ENCODE measurements at regions not wholly inside any gene's neighbourhood (a gene's known extent, or its start where the extent isn't known, plus 50 kb on each side); places are given as distances from the start of the nearest gene placed in this dataset.

DNA sequence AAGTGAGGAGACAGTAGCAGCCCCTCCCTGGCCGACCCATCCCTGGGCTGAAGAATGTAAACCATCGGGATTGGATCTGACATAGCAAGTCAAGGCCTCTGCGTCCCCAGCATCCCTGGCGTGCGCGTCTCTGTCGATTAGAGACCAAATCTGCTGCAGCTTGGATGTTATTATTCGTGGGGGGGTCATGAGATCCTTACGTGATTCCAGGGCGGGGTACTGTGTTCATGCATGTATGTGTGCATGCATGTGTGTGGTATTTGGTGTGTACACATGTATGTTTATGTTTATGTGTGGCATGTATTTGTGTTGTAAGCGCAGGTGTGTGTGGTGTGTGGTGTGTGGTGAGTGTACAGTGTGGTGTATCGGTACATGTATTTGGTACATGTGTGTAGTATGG is 741.8 kb upstream of the SALL3 start:
- ChIA-PET CTCF (no interaction called here), POLR2A (no interaction called here)
- Histone ChIP-seq H3K27me3 (replicated peaks in 1 of 2; ENCODE audit: control insufficient read depth in 2 of 2, extremely low read depth in 1 of 2, insufficient read depth in 2 of 2, low read length in 1 of 2) (peaks cover 0 to 2% of the 10 kb centered on the region in 2 experiments), H3K4me3 (ENCODE audit: control insufficient read depth in 1 of 2, extremely low read depth in 1 of 2, low read length in 1 of 2) (no peak overlapping the region), H3K4me1 (ENCODE audit: control insufficient read depth in 1 of 2, extremely low read depth in 1 of 2, insufficient read depth in 2 of 2, low read length in 2 of 2) (no peaks in the 10 kb centered on the region), H3K9me3 (no peaks in the 10 kb centered on the region), H3K36me3 (ENCODE audit: control insufficient read depth in 2 of 2, extremely low read depth in 1 of 2, insufficient read depth in 1 of 2, low read length in 1 of 2) (no peaks in the 10 kb centered on the region), H3K27ac (ENCODE audit: low read length) (no peak overlapping the region)
- Mint-ChIP-seq H3K4me1 (no peaks in the 10 kb centered on the region), H3K27me3 (peaks cover 0 to 1% of the 10 kb centered on the region in 2 donors), H3K27ac (no peak overlapping the region), H3K9me3 (peaks cover 0 to 6% (median 4%) of the 10 kb centered on the region in 3 donors), H3K36me3 (no peaks in the 10 kb centered on the region), H3K4me3 (no peak overlapping the region)
- ATAC-seq (replicated peaks in 1 of 4) (no peak), DNase-seq (no peak)
- WGBS (ENCODE audit: insufficient coverage) = 97% methylated on average over 8 of the region's 12 CpGs

DNA sequence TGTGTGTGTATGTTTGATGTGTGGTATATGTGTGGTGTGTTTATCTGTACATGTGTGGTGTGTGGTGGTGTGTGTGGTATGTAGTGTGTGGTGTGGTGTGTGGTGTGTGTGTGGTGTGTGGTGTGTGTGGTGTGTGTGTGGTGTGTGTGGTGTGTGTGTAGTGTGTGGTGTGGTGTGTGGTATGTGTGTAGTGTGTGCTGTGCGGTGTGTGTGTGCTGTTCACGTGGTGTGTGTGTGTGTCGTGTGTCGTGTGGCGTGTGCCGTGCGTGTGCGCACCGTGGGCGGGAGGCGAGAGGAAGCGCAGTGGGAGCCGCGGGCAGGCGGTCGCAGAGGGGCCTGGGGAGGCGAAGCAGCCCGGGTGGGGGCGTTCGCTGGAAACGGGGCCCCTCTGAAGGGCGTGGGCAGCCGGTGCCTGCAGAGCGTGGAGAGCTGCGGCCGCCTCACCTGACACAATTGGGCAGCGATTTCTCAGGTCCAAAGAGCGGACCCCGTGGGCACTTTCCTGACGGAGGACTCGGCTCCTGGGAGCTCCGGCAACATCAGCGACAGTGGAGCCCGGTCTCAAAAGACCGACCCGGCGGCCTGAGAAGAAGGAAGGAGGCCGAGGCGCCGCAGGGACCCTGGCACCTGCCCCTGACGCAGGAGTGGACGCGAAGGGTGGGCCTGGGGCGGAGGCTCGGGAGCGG is 741.1 kb upstream of the SALL3 start:
- ChIA-PET CTCF (no interaction called here), POLR2A (interaction anchor here in 1 of 2 donors (0.6 kb wide), 1 partner anchor 354 kb away, joined by 3 read pairs; no protein-coding TSS in a partner anchor)
- H3K9me3 Mint-ChIP-seq = peaks cover 0 to 6% (median 4%) of the 10 kb centered on the region in 3 donors
- Histone ChIP-seq H3K9me3 (no peaks in the 10 kb centered on the region), H3K4me3 (ENCODE audit: control insufficient read depth in 1 of 2, extremely low read depth in 1 of 2, low read length in 1 of 2) (no peak overlapping the region), H3K36me3 (ENCODE audit: control insufficient read depth in 2 of 2, extremely low read depth in 1 of 2, insufficient read depth in 1 of 2, low read length in 1 of 2) (no peaks in the 10 kb centered on the region), H3K27me3 (replicated peaks in 1 of 2; ENCODE audit: control insufficient read depth in 2 of 2, extremely low read depth in 1 of 2, insufficient read depth in 2 of 2, low read length in 1 of 2) (no peaks in the 10 kb centered on the region), H3K4me1 (ENCODE audit: control insufficient read depth in 1 of 2, extremely low read depth in 1 of 2, insufficient read depth in 2 of 2, low read length in 2 of 2) (no peaks in the 10 kb centered on the region), H3K27ac (ENCODE audit: low read length) (no peak overlapping the region)
- H3K36me3 Mint-ChIP-seq = no peaks in the 10 kb centered on the region
- ATAC-seq (replicated peaks in 1 of 4) = no peak
- no peaks in the 10 kb centered on the region for H3K27me3 Mint-ChIP-seq
- no peak for DNase-seq
- H3K4me1 Mint-ChIP-seq = no peaks in the 10 kb centered on the region
- H3K4me3 Mint-ChIP-seq = no peak overlapping the region
- WGBS (ENCODE audit: insufficient coverage) = 94% methylated on average over 37 of the region's 46 CpGs
- no peak overlapping the region for H3K27ac Mint-ChIP-seq

DNA sequence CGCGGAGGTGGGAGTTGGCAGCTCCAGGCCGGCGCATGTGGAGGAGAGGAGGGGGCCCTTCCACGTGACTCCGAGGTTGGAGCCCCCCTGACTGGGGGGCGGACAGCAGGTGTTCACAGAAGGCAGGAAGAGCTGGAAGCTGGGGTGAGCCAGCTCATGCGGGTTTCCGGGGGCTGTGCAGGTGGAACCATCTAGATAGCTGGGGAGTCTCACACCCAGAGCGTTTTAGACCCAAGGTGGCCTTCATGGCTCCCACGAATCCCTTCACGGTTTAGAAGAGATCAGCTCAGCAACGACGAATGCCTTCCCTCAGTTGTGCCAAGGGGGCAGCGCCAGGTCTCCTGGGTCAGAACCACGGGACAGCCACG is 740.5 kb upstream of the SALL3 start:
- no peaks in the 10 kb centered on the region for H3K4me1 ChIP-seq (ENCODE audit: control insufficient read depth in 1 of 2, extremely low read depth in 1 of 2, insufficient read depth in 2 of 2, low read length in 2 of 2)
- no peak for ATAC-seq (replicated peaks in 1 of 4)
- no peaks in the 10 kb centered on the region for H3K36me3 ChIP-seq (ENCODE audit: control insufficient read depth in 2 of 2, extremely low read depth in 1 of 2, insufficient read depth in 1 of 2, low read length in 1 of 2)
- H3K4me1 Mint-ChIP-seq = no peaks in the 10 kb centered on the region
- H3K27ac Mint-ChIP-seq = no peak overlapping the region
- 96% methylated on average over 10 of the region's 17 CpGs for WGBS (ENCODE audit: insufficient coverage)
- ChIA-PET CTCF (no interaction called here), POLR2A (interaction anchor here in 1 of 2 donors (0.6 kb wide), 1 partner anchor 353 kb away, joined by 3 read pairs; no protein-coding TSS in a partner anchor)
- H3K9me3 Mint-ChIP-seq = peaks cover 0 to 6% (median 4%) of the 10 kb centered on the region in 3 donors
- DNase-seq = no peak
- H3K4me3 ChIP-seq (ENCODE audit: control insufficient read depth in 1 of 2, extremely low read depth in 1 of 2, low read length in 1 of 2) = no peak overlapping the region
- H3K36me3 Mint-ChIP-seq = no peaks in the 10 kb centered on the region
- H3K27me3 Mint-ChIP-seq = no peaks in the 10 kb centered on the region
- no peak overlapping the region for H3K4me3 Mint-ChIP-seq
- no peaks in the 10 kb centered on the region for H3K27me3 ChIP-seq (replicated peaks in 1 of 2; ENCODE audit: control insufficient read depth in 2 of 2, extremely low read depth in 1 of 2, insufficient read depth in 2 of 2, low read length in 1 of 2)
- no peaks in the 10 kb centered on the region for H3K9me3 ChIP-seq
- H3K27ac ChIP-seq (ENCODE audit: low read length) = no peak overlapping the region

DNA sequence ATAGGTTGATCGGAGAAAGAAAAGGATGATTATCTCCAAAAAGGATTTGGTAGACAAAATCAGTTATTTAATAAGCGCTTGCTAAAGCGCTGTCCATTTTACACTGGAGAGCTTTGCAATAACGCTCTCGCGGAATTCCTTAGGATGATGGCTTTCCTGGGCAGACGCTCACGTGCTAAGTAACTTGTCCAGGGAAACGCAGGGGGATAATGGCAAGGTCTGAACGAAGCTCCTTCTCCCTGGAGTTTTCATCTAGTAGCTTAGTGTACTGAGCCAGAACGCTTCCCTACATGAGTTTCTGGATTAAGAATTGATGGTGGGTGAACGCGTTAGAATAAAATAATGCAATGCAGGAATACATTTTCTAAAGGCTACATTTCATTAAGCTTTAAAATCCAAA is 739.5 kb upstream of the SALL3 start:
- Mint-ChIP-seq H3K27ac (no peak overlapping the region), H3K9me3 (peaks cover 0 to 6% (median 4%) of the 10 kb centered on the region in 3 donors), H3K4me3 (no peak overlapping the region), H3K36me3 (no peaks in the 10 kb centered on the region), H3K4me1 (no peaks in the 10 kb centered on the region), H3K27me3 (no peaks in the 10 kb centered on the region)
- Histone ChIP-seq H3K27me3 (replicated peaks in 1 of 2; ENCODE audit: control insufficient read depth in 2 of 2, extremely low read depth in 1 of 2, insufficient read depth in 2 of 2, low read length in 1 of 2) (no peaks in the 10 kb centered on the region), H3K9me3 (no peaks in the 10 kb centered on the region), H3K4me1 (ENCODE audit: control insufficient read depth in 1 of 2, extremely low read depth in 1 of 2, insufficient read depth in 2 of 2, low read length in 2 of 2) (no peaks in the 10 kb centered on the region), H3K27ac (ENCODE audit: low read length) (no peak overlapping the region), H3K36me3 (ENCODE audit: control insufficient read depth in 2 of 2, extremely low read depth in 1 of 2, insufficient read depth in 1 of 2, low read length in 1 of 2) (no peaks in the 10 kb centered on the region), H3K4me3 (ENCODE audit: control insufficient read depth in 1 of 2, extremely low read depth in 1 of 2, low read length in 1 of 2) (no peak overlapping the region)
- DNase-seq = no peak
- CTCF ChIA-PET = no interaction called here
- no peak for ATAC-seq (replicated peaks in 1 of 4)
- 95% methylated on average over 9 of the region's 13 CpGs for WGBS (ENCODE audit: insufficient coverage)
- POLR2A ChIA-PET = no interaction called here

DNA sequence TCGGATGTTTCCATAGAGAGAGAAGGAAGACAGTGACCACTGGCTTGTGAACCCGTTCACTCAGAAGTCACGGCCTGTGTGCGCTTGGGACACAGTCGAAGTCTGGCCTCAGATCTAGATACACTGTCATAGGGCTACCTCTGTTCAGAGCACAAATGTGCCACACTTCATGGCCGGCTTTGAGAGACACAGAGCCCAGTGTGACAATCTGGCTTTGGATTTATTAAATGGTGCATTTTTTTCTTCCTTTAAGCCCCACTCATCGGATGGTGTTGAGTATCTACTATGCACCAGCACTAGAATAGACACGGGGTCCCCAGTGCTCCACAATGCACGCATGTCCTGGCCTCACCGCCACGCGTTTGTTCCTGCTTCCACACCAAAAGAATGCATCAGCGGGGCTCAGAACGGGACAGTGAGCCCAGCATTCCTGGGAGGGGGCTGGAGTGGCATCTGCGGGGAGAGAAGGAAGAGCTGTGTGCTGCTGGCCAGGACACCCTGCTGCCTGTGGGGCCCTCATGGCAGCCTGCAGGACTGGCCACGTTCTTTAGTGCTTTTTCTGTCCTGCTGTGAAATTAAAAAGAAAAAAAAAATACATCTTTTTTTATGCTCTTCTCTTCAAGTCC is 738.9 kb upstream of the SALL3 start:
- no peak for ATAC-seq (replicated peaks in 1 of 4)
- Histone ChIP-seq H3K4me3 (ENCODE audit: control insufficient read depth in 1 of 2, extremely low read depth in 1 of 2, low read length in 1 of 2) (no peak overlapping the region), H3K36me3 (ENCODE audit: control insufficient read depth in 2 of 2, extremely low read depth in 1 of 2, insufficient read depth in 1 of 2, low read length in 1 of 2) (no peaks in the 10 kb centered on the region), H3K4me1 (ENCODE audit: control insufficient read depth in 1 of 2, extremely low read depth in 1 of 2, insufficient read depth in 2 of 2, low read length in 2 of 2) (no peaks in the 10 kb centered on the region), H3K9me3 (no peaks in the 10 kb centered on the region), H3K27me3 (replicated peaks in 1 of 2; ENCODE audit: control insufficient read depth in 2 of 2, extremely low read depth in 1 of 2, insufficient read depth in 2 of 2, low read length in 1 of 2) (no peaks in the 10 kb centered on the region), H3K27ac (ENCODE audit: low read length) (no peak overlapping the region)
- no peak overlapping the region for H3K27ac Mint-ChIP-seq
- POLR2A ChIA-PET = no interaction called here
- CTCF ChIA-PET = no interaction called here
- H3K4me1 Mint-ChIP-seq = no peaks in the 10 kb centered on the region
- 84% methylated on average over 12 of the region's 16 CpGs for WGBS (ENCODE audit: insufficient coverage)
- H3K36me3 Mint-ChIP-seq = no peaks in the 10 kb centered on the region
- peaks cover 0 to 6% (median 4%) of the 10 kb centered on the region in 3 donors for H3K9me3 Mint-ChIP-seq
- no peaks in the 10 kb centered on the region for H3K27me3 Mint-ChIP-seq
- DNase-seq = no peak
- H3K4me3 Mint-ChIP-seq = no peak overlapping the region

DNA sequence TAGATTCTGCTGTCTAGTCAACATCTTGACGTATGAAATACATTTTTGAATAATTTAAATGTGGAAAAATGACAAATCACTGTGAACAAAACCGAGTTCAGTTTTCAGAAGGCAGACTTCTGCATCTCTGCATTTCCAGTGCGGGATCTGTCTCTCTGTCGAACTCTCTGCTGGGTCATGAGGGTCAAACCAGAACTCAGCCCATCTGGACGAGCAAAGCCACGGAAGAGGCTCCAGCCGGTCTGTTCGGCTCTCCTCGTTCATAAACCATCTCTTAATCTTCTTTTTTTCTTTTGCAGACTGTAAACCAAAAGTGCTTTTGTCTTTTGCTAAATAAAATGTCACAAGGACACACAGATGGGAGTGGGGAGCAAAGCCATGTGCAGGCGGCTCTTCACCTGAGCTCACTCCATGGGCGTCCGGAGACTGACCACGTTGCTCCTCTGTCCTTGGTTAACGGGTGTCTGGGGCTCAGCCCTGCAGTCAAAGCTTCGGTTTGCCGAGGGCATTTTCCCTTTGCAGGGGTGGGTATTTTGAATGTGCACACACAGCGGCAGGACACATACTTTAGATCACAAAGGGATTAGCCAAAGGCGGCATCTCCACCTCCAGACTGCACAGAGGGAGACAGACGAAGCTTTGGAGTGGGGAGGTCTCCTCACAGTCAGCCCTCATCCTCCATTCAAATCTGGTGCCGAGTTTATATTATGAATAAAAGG is 737.9 kb upstream of the SALL3 start:
- ChIA-PET CTCF (no interaction called here), POLR2A (no interaction called here)
- Histone ChIP-seq H3K4me1 (ENCODE audit: control insufficient read depth in 1 of 2, extremely low read depth in 1 of 2, insufficient read depth in 2 of 2, low read length in 2 of 2) (no peaks in the 10 kb centered on the region), H3K9me3 (no peaks in the 10 kb centered on the region), H3K27ac (ENCODE audit: low read length) (no peak overlapping the region), H3K4me3 (ENCODE audit: control insufficient read depth in 1 of 2, extremely low read depth in 1 of 2, low read length in 1 of 2) (no peak overlapping the region), H3K36me3 (ENCODE audit: control insufficient read depth in 2 of 2, extremely low read depth in 1 of 2, insufficient read depth in 1 of 2, low read length in 1 of 2) (no peaks in the 10 kb centered on the region), H3K27me3 (replicated peaks in 1 of 2; ENCODE audit: control insufficient read depth in 2 of 2, extremely low read depth in 1 of 2, insufficient read depth in 2 of 2, low read length in 1 of 2) (peaks cover 0 to 7% of the 10 kb centered on the region in 2 experiments)
- no peak for ATAC-seq (replicated peaks in 1 of 4)
- H3K4me1 Mint-ChIP-seq = no peaks in the 10 kb centered on the region
- H3K36me3 Mint-ChIP-seq = no peaks in the 10 kb centered on the region
- H3K27me3 Mint-ChIP-seq = no peaks in the 10 kb centered on the region
- no peak for DNase-seq
- H3K27ac Mint-ChIP-seq = no peak overlapping the region
- no peak overlapping the region for H3K4me3 Mint-ChIP-seq
- peaks cover 0 to 12% (median 4%) of the 10 kb centered on the region in 3 donors for H3K9me3 Mint-ChIP-seq
- WGBS (ENCODE audit: insufficient coverage) = 69% methylated on average over 11 of the region's 20 CpGs
